Right lobe of liver (tissue), 6 donors: ENCODE measurements at regions not wholly inside any gene's neighbourhood (a gene's known extent, or its start where the extent isn't known, plus 50 kb on each side); places are given as distances from the start of the nearest gene placed in this dataset.

ENCODE experiments used
- ATAC-seq, 4 donors: fragments of 200-7000 bp; cut with Tn5 transposase; one replicate each; pipeline ENCODE4 v1.9.1; 2020; ENCODE audit warnings: mild to moderate bottlenecking in 4 of 4, moderate library complexity in 4 of 4
- DNase-seq, 3 donors: peaks; one replicate each; pipeline ENCODE4 v3.0.0-alpha.2; 2020
- H3K27ac ChIP-seq, 3 donors: fragments of 200-600 bp; one replicate each; pipeline ENCODE4 v1.8.0; 2022
- H3K27me3 ChIP-seq, 2 donors: fragments of 200-600 bp; one replicate each; pipeline ENCODE4 v1.8.0; 2022
- H3K36me3 ChIP-seq, 4 donors: fragments of 200-600 bp; sonication (generic) in 1 of 4; one replicate each; pipeline versions ENCODE4 v1.5.1 to v1.8.0; 2017 to 2022; ENCODE audit warnings: control low read depth in 1 of 4
- H3K4me1 ChIP-seq, 4 donors: fragments of 200-600 bp; sonication (generic) in 1 of 4; one replicate each; pipeline versions ENCODE4 v1.5.1 to v1.8.0; 2017 to 2022; ENCODE audit warnings: control low read depth in 1 of 4
- H3K4me3 ChIP-seq, 3 donors: fragments of 200-600 bp; one replicate each; pipeline ENCODE4 v1.8.0; 2022
- H3K9me3 ChIP-seq, 4 donors: fragments of 200-600 bp; sonication (generic) in 1 of 4; one replicate each; pipeline versions ENCODE4 v1.5.1 to v1.8.0; 2017 to 2022; ENCODE audit warnings: control low read depth in 1 of 4
- POLR2A ChIP-seq: fragments of 450-650 bp; IDR thresholded peaks from one replicate; pipeline ENCODE4 v1.6.1; 2017; ENCODE audit warnings: antibody characterized with exemption, mild to moderate bottlenecking
- WGBS: methylation state at CpG from one replicate; pipeline ENCODE4 v1.1.6; 2018; ENCODE audit warnings: low coverage, low lambda C conversion rate; ENCODE audit not compliant: insufficient coverage; ENCODE audit errors: missing lambda C conversion rate; 5-methylcytosine and 5-hydroxymethylcytosine counted together
- intact Hi-C, 2 donors: fragments of 100-400 bp; cut with DNase I; formaldehyde crosslinking; loops; one replicate each; pipeline versions ENCODE4 v1.11.2 to v1.14.1; 2022
- TF ChIP-seq, protein P1 (sequence below), 4 donors: fragments of 200-600 bp in 3 of 4; fragments of 450-650 bp in 1 of 4; IDR thresholded peaks; one replicate each; pipeline versions ENCODE4 v1.5.1 to v1.8.0; 2016 to 2022; ENCODE audit warnings: antibody characterized with exemption in 4 of 4, mild to moderate bottlenecking in 2 of 4
- donor health status: DM: no; HTN: yes; CAD: no.
- donor health status: DM: no; HTN: no; CAD: no.
- donor health status: DM: no; HTN: no; CAD: no.
- donor health status: DM: no; HTN: yes; CAD: no.
- donor health status: DM: no; HTN: yes; CAD: no.

GRCh38 chr6:14545496-14545895, 427.9 kb downstream of the CD83 start:
- H3K36me3 ChIP-seq, result no peaks in the 10 kb centered on the region
- H3K4me3 ChIP-seq, result no peak overlapping the region
- H3K27me3 ChIP-seq, result no peaks in the 10 kb centered on the region
- H3K4me1 ChIP-seq, result peaks cover 0 to 5% (median 1%) of the 10 kb centered on the region in 4 donors
- DNase-seq (no peak), ATAC-seq (no peak)
- TF ChIP-seq POLR2A, result no peak
- TF ChIP-seq, protein P1, sequence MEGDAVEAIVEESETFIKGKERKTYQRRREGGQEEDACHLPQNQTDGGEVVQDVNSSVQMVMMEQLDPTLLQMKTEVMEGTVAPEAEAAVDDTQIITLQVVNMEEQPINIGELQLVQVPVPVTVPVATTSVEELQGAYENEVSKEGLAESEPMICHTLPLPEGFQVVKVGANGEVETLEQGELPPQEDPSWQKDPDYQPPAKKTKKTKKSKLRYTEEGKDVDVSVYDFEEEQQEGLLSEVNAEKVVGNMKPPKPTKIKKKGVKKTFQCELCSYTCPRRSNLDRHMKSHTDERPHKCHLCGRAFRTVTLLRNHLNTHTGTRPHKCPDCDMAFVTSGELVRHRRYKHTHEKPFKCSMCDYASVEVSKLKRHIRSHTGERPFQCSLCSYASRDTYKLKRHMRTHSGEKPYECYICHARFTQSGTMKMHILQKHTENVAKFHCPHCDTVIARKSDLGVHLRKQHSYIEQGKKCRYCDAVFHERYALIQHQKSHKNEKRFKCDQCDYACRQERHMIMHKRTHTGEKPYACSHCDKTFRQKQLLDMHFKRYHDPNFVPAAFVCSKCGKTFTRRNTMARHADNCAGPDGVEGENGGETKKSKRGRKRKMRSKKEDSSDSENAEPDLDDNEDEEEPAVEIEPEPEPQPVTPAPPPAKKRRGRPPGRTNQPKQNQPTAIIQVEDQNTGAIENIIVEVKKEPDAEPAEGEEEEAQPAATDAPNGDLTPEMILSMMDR (IDR thresholded peaks at IDR 0.05), result no peak
- no peak overlapping the region for H3K27ac ChIP-seq
- intact Hi-C loops, result no loop called here
- no peaks in the 10 kb centered on the region for H3K9me3 ChIP-seq
- WGBS, result 94% methylated on average over 2 of the region's 2 CpGs

GRCh38 chr6:14546036-14546435, 428.5 kb downstream of the CD83 start:
- 86% methylated on average over 5 of the region's 5 CpGs for WGBS
- ATAC-seq (no peak), DNase-seq (no peak)
- H3K27me3 ChIP-seq, result no peaks in the 10 kb centered on the region
- intact Hi-C loops, result no loop called here
- no peak overlapping the region for H3K4me3 ChIP-seq
- H3K27ac ChIP-seq, result no peak overlapping the region
- H3K4me1 ChIP-seq, result no peaks in the 10 kb centered on the region
- H3K9me3 ChIP-seq, result no peaks in the 10 kb centered on the region
- no peak for TF ChIP-seq POLR2A
- TF ChIP-seq, protein P1 (IDR thresholded peaks at IDR 0.05), result no peak
- no peaks in the 10 kb centered on the region for H3K36me3 ChIP-seq

- WGBS, result 87% methylated on average over 6 of the region's 6 CpGs
- Histone ChIP-seq H3K36me3 (no peaks in the 10 kb centered on the region), H3K27me3 (no peaks in the 10 kb centered on the region), H3K4me3 (no peak overlapping the region), H3K9me3 (no peaks in the 10 kb centered on the region), H3K27ac (no peak overlapping the region), H3K4me1 (no peaks in the 10 kb centered on the region)
- no peak for ATAC-seq
- intact Hi-C loops, result no loop called here
- no peak for DNase-seq
- TF ChIP-seq POLR2A, result no peak
- TF ChIP-seq, protein P1 (IDR thresholded peaks at IDR 0.05), result no peak
These were observed 429.9 kb downstream of the CD83 start for GRCh38 chr6:14547284-14547998.

DNA sequence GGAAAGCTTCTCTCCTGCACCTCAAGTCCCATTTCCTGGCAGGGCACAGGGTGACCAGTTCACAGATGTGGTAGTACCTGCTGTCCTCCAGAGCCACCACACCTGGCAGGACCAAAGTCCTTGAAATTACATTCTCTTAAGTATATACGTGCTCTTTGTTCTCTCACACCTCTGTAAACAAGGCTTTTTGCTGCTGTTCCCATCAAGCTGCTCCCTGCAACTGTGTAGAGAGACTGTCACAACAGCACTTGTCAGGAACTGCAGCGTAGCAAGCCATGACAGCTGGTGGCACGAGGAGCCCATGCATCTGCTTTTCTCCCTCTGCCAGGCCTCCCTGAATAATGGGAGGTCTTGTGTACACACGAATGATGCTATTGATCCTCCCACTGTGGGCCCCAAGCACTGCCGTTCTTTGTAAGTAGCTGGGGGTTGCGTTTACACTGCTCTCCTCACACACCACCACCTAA, 431.8 kb downstream of the CD83 start:
- WGBS, result 38% methylated on average over 4 of the region's 6 CpGs
- no peaks in the 10 kb centered on the region for H3K9me3 ChIP-seq
- DNase-seq, result no peak
- TF ChIP-seq, protein P1 (IDR thresholded peaks at IDR 0.05), result no peak
- TF ChIP-seq POLR2A, result no peak
- intact Hi-C loops, result no loop called here
- no peak overlapping the region for H3K27ac ChIP-seq
- no peaks in the 10 kb centered on the region for H3K27me3 ChIP-seq
- no peaks in the 10 kb centered on the region for H3K4me1 ChIP-seq
- H3K36me3 ChIP-seq, result no peaks in the 10 kb centered on the region
- ATAC-seq, result no peak
- H3K4me3 ChIP-seq, result no peak overlapping the region
